GM19467 (cell line): ENCODE measurements at regions not wholly inside any gene's neighbourhood (a gene's known extent, or its start where the extent isn't known, plus 50 kb on each side); places are given as distances from the start of the nearest gene placed in this dataset.
"Not testable (repeated sequence)": the region's sequence is repeated elsewhere in the genome, so short reads cannot be mapped to it uniquely, and the experiment has no call there.

Source experiments
- ATAC-seq: cut with Tn5 transposase; IDR thresholded peaks from one replicate; pipeline ENCODE4 v1.9.1; 2021; ENCODE audit warnings: mild to moderate bottlenecking, moderate library complexity; ENCODE audit not compliant: unreplicated experiment

DNA sequence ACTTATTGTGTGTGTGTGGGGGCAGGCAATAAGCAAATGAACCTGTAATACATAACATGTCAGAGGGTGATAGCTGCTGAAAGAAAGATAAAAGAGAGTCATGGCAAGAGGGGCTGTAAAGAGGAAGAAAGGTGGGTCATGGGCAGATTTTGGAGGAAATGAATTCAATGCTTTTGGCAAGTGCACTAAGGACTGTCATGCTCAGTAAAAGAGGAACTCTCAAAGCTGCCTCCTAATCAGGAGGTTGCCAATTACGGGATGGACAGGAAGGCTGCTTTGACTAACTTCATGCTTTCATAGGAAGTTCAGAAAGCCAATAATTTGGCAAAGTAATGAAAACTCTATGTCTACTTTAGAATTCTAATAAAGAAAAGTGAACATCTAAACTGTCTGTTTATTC lies 401.2 kb downstream of the SH2D4B start:
- ATAC-seq = no peak

DNA sequence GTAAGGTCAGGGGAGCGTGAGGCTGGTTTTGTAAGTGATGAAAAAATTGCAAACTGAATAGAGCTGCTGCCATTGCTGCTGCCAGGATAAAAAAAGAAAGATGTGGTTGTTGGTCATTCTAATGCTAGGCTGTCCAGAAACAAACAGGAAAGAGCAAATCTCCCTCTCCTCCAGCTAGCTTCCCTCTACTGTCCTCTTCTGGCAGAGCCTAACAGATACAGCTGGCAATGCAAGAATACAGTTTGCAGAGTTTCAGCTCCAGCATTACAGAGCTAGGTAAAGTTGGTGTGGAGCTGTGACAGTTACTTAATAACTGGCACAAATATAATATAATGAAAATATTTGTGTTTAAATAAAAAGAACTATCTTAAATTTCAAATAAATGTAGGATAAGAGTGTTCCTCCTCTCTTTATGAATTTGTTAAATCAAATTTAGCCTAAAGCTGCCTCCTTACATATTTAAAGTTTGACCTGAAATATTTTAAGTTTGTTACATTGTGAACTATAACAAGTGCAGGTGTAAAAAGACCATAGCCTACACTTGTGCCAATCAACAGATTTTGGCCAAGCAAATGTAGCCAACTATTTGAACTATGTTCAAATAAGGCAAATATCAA lies 407.7 kb downstream of the SH2D4B start:
- ATAC-seq = no peak

DNA sequence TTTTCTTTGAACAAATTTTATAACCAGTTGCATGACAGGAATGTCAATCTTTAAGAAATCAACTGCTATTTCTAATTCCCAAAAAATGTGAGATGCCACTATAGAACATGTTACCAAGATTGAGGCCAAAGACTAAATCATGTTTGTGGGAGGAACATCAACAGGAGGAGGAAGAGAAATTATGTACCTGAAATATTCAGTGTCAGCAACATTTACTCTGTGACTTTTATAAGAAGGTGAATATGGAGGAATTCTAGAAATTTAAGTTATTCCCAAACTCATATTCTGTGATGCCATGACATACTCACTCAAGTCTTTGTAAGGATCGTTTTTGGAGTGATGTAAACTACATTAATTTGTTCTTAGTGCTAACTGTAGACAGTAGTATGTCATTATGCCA lies 408.4 kb downstream of the SH2D4B start:
- no peak for ATAC-seq

DNA sequence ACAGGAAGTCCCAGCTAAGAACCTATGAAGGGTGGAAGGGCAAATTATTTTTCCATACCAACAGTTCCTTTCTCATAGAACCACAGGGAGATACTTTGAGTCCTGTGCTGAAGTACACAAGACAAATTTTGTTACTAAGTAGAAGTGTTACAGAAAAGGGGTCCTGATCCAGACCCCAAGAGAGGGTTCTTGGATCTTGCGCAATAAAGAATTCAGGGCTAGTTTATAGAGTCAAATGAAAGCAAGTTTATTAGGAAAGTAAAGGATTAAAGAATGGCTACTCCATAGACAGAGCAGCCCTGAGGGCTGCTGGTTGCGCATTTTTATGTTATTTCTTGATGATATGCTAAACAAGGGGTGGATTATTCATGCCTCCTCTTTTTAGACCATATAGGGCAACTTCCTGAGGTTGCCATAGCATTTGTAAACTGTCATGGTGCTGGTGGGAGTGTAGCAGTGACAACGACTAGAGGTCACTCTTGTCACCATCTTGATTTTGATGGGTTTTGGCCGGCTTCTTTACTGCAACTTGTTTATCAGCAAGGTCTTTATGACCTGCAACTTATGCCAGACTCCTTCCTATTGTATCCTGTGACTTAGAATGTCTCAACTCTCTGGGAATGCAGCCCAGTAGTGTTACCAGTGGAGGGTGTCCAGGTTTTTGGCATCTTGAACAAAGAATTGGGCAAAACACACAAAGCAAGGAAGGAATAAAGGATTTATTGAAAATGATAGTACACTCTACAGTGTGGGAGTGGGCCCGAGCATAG lies 409.4 kb downstream of the SH2D4B start:
- no peak for ATAC-seq

DNA sequence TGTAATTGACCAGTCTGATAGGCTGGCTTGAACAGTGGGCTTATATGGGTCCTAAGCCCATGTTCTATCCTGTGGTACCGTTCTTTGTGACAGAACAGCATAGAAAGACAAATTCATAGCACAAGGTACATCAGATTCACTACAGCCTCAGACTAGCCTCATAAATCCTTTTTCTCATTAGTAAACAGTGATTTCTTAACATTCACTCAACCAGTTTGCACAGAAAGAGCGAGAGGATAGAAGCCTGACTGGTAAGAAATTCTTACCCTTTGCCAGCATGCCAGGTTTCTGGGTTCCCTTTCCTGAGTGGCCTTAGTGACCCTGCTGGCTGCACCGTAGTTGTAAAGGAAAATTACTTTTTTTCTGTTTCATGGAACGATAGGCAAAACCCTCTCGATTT lies 412.1 kb downstream of the SH2D4B start:
- ATAC-seq = no peak

DNA sequence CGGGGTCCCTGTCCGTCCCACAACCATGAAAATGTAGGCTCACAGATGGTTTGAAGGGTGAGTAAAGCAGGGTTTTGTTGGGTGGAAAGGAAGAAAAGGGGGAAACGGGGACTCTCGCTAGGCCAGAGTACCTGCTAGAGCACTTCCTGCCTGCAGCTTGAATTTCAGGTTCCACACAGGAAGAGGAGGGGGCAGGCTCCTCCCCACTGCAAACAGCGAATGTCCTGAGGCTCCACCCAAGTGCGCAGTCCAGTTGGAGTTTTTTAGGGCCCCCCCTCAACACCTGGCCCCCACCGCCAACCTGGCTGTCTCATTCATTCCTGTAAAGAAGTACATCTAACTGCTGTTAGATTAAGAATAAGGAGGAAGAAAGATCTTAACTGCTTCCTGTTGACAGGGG lies 414.7 kb downstream of the SH2D4B start:
- no peak for ATAC-seq

DNA sequence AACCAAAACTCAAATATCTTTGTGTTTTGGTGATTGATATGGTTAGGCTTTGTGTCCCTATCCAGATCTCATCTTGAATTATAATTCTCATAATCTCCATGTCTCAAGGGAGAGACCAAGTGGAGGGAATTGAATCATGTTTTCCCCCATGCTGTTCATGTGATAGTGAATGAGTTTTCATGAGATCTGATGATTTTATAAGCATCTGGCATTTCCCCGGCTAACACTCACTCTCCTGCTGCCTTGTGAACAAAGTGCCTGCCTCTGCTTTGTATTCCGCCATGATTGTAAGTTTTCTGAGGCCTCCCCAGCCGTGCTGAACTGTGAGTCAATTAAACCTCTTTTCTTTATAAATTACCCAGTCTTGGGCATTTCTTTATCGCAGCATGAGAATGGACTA lies 419.5 kb downstream of the SH2D4B start:
- ATAC-seq = no peak

DNA sequence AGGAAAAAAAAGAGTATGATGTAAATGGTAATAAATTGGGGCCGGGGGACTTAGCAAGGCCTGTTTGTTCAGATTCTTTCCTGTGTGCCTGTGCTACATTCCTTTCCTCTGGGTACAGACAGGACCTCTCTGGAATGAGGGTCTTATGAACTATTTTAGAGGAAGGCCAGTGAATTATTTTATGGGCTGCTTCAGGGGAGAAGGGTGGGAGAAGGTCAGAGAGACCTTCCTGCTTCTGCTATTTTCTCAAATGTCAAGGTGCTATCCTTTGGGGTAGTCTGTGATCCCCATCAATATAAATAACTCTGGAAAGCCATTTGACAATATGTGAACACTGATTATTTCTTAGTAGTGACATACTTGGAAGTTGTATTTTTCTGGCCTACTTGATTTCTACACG lies 426.5 kb downstream of the SH2D4B start:
- no peak for ATAC-seq

DNA sequence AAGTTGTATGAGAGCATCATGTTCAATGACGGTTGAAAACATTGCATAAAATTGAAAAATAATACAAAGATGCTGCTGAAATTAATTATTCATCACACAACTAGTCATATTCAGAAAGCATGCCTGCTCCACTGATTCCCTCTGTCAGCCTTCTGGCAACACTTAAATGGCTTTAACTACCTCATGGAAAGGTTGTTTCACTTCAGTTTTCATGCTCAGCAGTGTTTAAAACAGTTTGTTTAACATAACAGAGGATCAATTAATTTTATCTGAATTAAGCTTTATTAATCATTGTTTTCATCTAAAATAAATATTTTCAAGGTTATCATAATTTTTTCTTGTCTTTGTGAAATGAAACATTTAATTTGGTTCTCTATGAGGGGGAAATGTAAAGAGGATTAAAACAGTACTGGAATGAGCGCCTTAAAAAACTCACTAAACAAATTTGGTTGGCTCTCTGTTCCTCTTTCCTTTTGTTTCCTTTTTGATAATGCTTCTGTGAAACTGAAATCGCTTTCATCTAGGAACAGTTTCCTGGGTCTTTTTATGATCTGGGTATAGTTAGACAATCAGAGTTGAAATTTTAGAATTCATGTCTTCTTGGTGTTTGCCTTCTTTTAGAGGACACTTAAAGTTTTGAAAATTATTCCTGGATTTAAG lies 427.4 kb downstream of the SH2D4B start:
- no peak for ATAC-seq

DNA sequence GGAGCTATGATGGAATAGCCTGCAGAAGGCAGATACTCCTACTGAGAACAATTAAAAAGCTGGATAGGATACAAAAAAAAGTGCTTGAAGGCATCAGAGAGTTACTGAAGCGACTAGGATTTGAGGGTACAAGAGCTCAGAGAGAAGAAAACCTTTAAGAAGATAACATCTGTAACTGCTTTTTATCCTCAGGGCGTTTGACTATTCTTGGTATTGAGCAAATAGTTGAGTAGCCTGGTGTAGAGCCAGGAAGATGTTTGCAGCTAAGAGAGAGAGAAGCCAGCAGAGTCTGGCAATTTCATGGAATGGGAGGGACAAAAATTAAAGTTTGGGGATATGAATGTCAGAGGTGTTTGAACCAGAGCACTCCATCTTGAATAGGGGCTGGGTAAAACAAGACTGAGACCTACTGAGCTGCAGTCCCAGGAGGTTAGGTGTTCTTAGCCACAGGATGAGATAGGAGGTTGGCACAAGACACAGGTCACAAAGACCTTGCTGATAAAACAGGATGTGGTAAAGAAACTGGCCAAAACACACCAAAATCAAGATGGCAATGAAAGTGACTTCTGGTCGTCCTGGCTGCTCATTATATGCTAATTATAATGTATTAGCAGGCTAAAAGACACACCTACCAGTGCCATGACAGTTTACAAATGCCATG lies 428.8 kb downstream of the SH2D4B start:
- ATAC-seq = no peak

DNA sequence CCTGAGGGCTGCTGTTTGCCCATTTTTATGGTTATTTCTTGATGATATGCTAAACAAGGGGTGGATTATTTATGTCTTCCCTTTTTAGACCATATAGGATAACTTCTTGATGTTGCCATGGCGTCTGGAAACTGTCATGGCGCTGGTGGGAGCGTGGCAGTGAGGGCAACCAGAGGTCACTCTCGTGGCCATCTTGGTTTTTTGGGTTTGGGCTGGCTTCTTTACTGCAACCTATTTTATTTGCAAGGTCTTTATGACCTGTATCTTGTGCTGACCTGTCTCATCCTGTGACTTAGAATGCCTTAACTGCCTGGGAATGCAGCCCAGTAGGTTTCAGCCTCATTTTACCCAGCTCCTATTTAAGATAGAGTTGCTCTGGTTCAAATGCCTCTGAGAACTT lies 429.7 kb downstream of the SH2D4B start:
- ATAC-seq = not testable (repeated sequence)

DNA sequence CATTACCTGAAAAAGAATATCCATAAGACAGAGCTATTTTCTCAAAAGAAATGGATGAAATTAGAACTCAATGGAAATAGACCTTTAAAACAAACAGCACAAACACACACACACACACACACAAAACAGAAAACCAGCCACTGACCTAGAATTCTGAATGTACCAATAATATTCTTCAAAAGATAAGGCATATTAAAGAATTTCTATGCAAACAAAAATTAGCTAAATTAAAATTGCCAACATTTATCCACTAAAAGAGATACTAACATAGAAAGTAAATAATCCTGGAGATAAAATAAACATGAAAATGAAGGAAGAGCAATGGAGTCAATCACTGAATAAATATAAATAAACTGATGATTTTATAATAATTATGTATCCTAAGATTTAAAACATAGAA lies 431.2 kb downstream of the SH2D4B start:
- no peak for ATAC-seq

DNA sequence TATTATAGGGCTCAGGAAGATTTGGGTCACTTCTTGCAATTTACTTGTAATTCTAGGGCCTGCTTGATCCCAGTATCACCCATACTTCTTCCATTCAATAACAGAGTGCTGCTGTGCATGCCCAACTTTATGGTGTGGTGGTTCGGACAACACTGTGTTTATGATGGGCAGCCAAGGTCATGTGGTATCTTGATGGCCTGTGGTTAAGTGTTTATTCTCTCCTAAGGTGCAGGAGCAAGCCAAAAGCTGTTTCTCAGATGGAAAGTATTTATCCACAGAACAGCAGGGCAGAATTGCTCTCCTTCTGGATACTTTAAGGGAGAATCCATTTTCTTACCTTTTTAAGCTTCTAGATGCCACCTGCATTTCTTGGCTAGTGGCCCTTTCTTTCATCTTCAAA lies 433.8 kb downstream of the SH2D4B start:
- no peak for ATAC-seq

DNA sequence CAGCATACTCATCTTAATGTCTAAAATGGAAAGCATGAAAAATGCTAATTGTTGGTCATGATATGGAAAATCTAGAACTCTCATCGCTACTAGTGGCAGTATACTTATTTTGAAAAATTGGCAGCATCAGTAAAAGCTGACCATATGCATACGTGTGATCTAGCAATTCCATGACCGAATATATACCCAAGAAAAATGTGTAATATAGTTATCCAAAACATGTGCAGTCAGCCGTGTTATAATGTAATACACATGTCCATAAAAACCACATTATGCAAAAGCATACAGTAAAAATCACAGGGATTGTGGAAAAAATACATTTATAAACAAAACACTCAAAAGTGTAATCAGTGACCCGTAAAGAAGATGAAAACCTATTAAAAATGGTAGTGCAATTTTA lies 439.0 kb downstream of the SH2D4B start:
- ATAC-seq = no peak

DNA sequence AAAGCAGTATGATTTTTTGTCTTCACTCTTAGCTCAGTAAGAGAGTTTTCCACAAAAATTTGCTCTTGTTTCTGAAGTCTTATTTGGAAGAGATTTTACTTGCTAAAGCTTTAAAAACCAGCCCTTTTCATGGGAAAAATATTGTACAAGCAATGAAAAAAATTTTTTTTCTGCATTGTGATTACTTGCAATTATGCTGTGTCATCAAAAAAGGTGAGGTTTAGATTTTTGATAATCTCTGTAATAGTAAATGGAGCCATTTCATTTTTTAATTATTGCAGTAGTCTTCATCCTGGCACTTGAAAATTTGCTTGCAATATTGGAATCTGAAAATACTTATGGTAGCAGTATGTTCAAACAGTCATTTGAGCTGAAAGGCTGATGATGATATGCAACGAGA lies 447.4 kb downstream of the SH2D4B start:
- ATAC-seq = no peak

DNA sequence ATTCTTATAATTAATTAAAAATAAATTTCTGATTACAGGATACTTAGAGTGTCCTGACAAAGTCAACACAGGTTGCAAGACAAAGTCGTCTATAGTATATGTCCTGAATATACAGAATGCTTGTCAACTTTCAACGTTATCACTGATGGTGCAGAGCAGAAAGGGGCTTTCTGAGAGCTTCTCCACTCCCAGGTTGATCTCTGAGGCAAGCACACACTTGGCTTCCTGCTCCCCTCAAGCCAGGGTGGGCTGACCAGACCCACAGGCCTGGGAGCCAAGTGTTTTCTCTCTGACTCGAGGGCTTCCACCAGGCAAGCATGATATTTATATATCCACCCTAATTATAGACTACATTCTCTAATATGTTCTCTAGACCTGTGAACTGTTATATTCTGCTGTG lies 448.9 kb downstream of the SH2D4B start:
- ATAC-seq = no peak

DNA sequence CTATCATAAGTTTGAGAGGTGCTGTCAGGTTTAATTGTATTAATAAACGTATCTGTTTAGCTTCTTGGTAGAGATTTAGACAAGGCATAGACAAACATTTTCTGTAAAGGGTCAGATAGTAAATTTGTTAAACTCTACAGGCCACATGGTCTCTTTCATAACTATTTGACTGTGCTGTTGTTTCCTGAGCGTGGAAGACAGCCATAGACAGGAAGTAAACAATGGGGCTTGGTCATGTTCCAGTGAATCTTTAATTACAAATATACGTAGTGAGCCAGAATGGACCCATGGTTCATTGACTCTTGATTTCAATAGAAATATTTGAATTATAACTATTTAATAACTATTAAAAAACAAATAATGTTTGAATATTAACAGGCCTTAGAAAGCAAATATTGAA lies 451.1 kb downstream of the SH2D4B start:
- ATAC-seq = no peak

DNA sequence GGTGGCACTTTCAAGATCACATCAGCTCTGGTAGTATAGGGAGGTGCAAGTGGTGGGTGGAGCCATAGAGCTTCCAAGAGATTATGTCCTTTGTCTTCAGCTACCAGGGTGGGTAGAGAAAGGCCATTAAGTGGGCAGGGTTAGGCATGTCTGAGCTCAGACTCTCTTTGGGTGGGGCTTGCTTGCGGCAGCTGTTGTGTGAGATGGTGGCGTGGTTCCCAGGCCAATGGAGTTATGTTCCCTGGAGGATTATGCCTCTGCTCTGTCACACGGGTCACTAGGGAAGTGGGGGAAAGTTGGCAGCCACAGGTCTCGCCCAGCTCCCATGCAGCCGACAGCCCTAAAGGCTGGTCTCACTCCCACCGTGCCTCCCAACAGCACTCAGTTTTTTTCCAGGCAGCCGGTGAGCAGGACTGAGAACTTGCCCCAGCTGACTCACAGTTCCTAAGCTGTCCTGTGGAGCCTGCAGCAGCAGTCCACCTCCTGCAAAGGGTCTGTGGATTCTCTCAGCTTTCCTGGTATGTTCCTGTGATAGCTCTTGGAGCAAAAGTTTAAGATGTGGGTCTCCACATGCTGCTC lies 459.0 kb downstream of the SH2D4B start:
- ATAC-seq = no peak

DNA sequence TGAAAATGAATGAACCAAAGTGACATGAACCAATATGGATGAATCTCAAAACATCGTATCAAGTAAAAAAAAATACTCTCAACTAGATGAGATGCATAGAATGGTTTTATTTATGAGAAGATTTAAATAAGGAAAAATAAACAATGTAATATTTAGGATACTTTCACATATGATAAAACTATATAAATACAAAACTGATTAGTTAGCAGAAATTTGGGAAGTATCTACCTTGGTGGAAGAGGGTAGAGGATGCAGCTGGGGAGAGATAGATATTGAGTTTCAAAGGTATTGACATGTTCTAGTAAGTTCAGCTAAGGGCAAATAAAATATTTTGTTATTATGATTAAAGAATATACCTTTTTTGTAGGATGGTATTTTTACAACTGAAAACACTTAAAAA lies 463.1 kb downstream of the SH2D4B start:
- ATAC-seq = no peak

DNA sequence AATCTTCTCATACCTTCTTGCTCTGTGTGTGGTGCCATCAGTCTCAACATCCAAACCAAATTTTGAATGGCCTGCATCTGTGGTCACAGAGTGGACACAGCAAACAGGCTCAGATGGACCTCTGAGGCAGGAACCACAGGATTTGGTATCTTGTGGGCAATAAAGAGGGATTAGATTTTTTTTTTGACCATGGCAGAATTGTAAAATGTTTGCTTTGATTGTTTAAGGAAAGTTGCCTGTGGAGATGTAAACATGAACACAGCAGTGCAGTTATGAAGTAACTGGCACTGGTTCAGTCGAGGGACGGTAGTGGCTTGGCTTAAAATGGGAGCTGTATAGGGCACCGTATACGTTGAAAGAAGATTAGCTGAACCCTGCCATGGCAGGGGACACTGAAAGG lies 464.7 kb downstream of the SH2D4B start:
- ATAC-seq = no peak

DNA sequence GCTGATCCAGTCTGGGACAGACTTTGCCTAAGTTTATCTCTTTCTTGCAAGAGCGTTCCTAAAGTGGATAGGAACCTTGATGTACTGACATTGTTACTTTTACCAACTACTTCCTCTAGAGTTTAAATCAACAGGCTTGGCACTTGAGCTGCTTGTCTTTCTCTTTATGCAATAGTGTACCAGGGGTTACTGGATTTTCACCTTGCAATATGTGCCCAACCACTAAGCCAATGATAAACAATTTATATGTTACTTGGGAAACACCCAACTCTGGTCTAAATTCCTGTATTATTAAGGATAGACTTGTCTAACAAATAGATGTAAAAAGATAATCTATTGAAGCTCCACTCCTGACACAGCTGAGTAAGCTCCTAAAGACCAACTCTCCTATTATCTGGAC lies 470.2 kb downstream of the SH2D4B start:
- no peak for ATAC-seq
